Activated CD4-positive, alpha-beta T cell treated with anti-CD3 and anti-CD28 coated beads for 36 hours (primary cell): ENCODE measurements at regions not wholly inside any gene's neighbourhood (a gene's known extent, or its start where the extent isn't known, plus 50 kb on each side); places are given as distances from the start of the nearest gene placed in this dataset.

Experiments
- ATAC-seq: fragments of 200-7000 bp; cut with Tn5 transposase; one replicate; pipeline ENCODE4 v1.10.0; 2021; ENCODE audit warnings: mild to moderate bottlenecking, moderate library complexity
- CTCF ChIA-PET: fragments of 350-600 bp; sonication (Branson Sonifier 250); formaldehyde crosslinking; loops from one replicate; lab custom pipeline; 2021; ENCODE audit warnings: antibody characterized with exemption; lab: Charles Lee
- POLR2A ChIA-PET: fragments of 350-600 bp; sonication (Branson Sonifier 250); formaldehyde crosslinking; loops from one replicate; lab custom pipeline; 2021; ENCODE audit warnings: antibody characterized with exemption, inconsistent platforms; lab: Charles Lee
- DNase-seq: peaks from one replicate; pipeline ENCODE4 v3.0.0-alpha.2; 2020
- H3K27ac Mint-ChIP-seq: one replicate; pipeline ENCODE4 v1.8.0; 2021; ENCODE audit warnings: mixed read lengths
- H3K27me3 Mint-ChIP-seq: one replicate; pipeline ENCODE4 v1.8.0; 2021; ENCODE audit warnings: mixed read lengths
- H3K36me3 Mint-ChIP-seq: one replicate; pipeline ENCODE4 v1.8.0; 2021; ENCODE audit warnings: low read depth, mixed read lengths
- H3K4me1 Mint-ChIP-seq: one replicate; pipeline ENCODE4 v1.8.0; 2021; ENCODE audit warnings: mixed read lengths
- H3K4me3 Mint-ChIP-seq: one replicate; pipeline ENCODE4 v1.8.0; 2021; ENCODE audit warnings: mild to moderate bottlenecking, moderate library complexity, mixed read lengths
- H3K9me3 Mint-ChIP-seq: one replicate; pipeline ENCODE4 v1.8.0; 2021; ENCODE audit warnings: low read depth, mixed read lengths
- intact Hi-C, 2 experiments: fragments of 100-400 bp; cut with DNase I in 1 of 2; cut with micrococcal nuclease in 1 of 2; formaldehyde crosslinking; loops; one replicate each; pipeline versions ENCODE4 v1.14.2 to v1.15.1; 2022 to 2024; cut with DNase I, micrococcal nuclease

DNA sequence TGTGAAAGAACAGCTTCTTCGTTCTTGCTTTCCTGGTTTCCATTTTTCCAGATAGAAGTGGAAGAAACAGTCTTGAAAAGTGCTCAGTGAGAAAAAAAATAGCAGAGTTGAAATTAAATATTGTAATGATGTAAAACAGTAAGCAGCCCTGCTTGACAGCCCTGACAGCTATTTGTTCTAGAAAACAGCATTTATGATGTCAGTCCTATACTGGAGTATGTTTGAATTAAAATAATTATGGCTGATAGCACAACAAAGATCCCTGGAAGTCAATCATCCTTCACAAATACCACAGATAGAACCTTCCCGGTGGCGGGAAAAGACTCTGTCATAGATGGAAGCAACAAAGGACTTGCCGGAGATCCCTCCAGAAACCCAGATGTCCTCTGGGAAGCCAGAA lies 298.0 kb upstream of the TNRC6C start:
- ChIA-PET CTCF (interaction anchor here (0.7 to 0.8 kb wide), 2 partner anchors 11 to 139 kb away, joined by 3 read pairs; no protein-coding TSS in a partner anchor), POLR2A (no interaction called here)
- DNase-seq (no peak), ATAC-seq (no peak)
- no peak overlapping the region for H3K4me3 Mint-ChIP-seq
- H3K4me1 Mint-ChIP-seq: peaks cover 4% of the 10 kb centered on the region
- H3K27ac Mint-ChIP-seq: no peak overlapping the region
- H3K36me3 Mint-ChIP-seq: no peaks in the 10 kb centered on the region
- intact Hi-C loops: no loop called here
- H3K9me3 Mint-ChIP-seq: peaks cover 4% of the 10 kb centered on the region
- no peaks in the 10 kb centered on the region for H3K27me3 Mint-ChIP-seq

DNA sequence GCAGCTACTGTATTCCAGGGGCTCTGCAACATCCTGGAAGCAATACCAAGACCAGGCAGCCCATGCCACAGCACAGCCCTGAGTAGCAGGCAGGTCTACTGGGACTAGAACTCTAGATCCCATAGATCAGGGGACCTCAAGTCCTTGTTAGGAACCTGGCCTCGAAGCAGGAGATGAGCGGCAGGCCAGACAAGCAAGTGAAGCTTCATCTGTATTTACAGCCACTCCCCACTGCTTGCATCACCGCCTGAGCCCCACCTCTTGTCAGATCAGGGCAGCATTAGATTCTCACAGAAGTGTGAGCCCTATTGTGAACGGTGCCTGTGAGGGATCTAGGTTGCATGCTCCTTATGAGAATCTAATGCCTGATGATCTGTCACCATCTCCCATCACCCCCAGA lies 295.7 kb upstream of the TNRC6C start:
- intact Hi-C loops: no loop called here
- POLR2A ChIA-PET: interaction anchor here (0.7 kb wide), 1 partner anchor 47 kb away, joined by 4 read pairs; no protein-coding TSS in a partner anchor
- DNase-seq: no peak
- Mint-ChIP-seq H3K27me3 (no peaks in the 10 kb centered on the region), H3K4me1 (peaks cover 25% of the 10 kb centered on the region), H3K4me3 (no peak overlapping the region), H3K36me3 (peaks cover 5% of the 10 kb centered on the region), H3K27ac (no peak overlapping the region), H3K9me3 (peaks cover 9% of the 10 kb centered on the region)
- CTCF ChIA-PET: no interaction called here
- no peak for ATAC-seq

DNA sequence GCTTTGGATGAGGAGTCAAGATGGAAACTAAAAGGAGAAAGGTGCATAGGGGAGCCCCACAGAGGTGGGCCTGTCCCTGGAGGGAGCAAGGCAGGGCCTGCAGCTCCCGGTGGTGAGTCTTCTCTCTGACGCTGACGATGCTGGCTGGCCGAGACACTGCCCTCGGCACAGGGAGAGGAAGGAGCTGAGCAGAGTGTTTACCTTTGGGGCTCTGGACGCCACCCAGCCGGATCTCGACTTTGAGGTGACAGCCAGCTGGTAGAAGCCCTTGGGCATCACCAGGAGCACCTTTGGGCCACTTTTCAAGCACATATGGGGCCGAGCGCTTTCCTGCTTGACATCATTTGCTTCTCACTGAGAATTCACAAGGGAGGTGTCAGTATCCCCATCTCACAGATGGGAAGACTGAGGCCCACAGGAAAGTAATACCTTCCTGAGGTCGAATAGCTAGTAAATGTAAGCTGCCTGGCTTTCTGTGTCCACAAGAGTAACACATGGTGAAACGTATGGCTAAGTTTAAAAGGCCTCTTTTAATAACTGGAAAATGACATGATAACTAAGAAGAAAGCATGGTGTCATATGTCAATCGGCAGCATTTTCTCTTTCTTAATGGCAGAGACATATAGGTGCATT lies 294.3 kb upstream of the TNRC6C start:
- H3K36me3 Mint-ChIP-seq: peaks cover 11% of the 10 kb centered on the region
- ChIA-PET CTCF (interaction anchor here (0.6 to 1.7 kb wide), 3 partner anchors 18 to 822 kb away, joined by 3 to 5 read pairs (median 3); no protein-coding TSS in a partner anchor), POLR2A (no interaction called here)
- H3K27me3 Mint-ChIP-seq: no peaks in the 10 kb centered on the region
- no peak overlapping the region for H3K27ac Mint-ChIP-seq
- ATAC-seq (no peak), DNase-seq (no peak)
- no peak overlapping the region for H3K4me3 Mint-ChIP-seq
- peaks cover 32% of the 10 kb centered on the region for H3K4me1 Mint-ChIP-seq
- H3K9me3 Mint-ChIP-seq: peaks cover 17% of the 10 kb centered on the region
- intact Hi-C loops: loop anchor here in 1 of 2 experiments (2.0 kb wide), 1 partner anchor 19 kb away; no protein-coding TSS in a partner anchor

DNA sequence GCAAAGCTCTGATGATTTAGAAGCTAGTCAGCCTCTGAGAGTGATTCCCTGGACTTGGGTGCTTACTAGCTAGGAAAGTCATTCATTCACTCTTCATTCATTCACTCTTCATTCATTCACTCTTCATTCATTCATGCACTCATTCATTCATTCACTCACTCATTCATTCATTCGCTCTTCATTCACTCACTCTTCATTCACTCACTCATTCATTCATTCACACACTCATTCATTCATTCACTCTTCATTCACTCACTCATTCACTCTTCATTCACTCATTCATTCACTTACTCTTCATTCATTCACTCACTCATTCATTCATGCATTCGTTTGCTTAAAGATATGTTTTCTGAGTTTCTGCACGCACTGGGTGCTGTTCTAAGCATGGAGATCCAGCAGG lies 292.7 kb upstream of the TNRC6C start:
- ChIA-PET POLR2A (no interaction called here), CTCF (interaction anchor here (0.5 to 1.7 kb wide), 2 partner anchors 19 to 95 kb away, joined by 5 to 6 read pairs; no protein-coding TSS in a partner anchor)
- intact Hi-C loops: loop anchor here (2.0 to 5.0 kb wide), 4 partner anchors 21 to 216 kb away; no protein-coding TSS in a partner anchor
- ATAC-seq (no peak), DNase-seq (no peak)
- H3K36me3 Mint-ChIP-seq: peaks cover 11% of the 10 kb centered on the region
- peak overlapping the region; percentile 100 for H3K27ac Mint-ChIP-seq
- H3K27me3 Mint-ChIP-seq: no peaks in the 10 kb centered on the region
- peaks cover 17% of the 10 kb centered on the region for H3K9me3 Mint-ChIP-seq
- peak overlapping the region; percentile 75 for H3K4me3 Mint-ChIP-seq
- H3K4me1 Mint-ChIP-seq: peaks cover 32% of the 10 kb centered on the region

DNA sequence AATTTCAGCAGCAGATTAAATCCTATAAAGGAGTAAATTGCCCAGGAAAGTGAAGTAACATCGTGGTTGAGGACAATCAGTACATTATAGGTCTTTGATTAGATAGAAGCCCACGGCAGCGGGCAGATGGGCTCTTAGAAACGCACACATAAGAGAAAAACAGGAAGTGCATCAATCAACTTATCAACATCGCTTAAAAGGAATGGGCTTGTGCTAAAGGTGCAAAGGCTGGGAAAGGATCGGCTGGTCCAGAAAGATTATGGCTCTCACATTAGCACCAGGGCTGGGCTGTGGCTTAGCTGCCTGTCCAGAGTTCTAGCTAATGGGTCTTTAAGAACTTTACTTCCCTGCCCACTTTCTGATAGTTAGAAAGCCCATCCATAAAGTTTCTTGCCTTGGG lies 292.0 kb upstream of the TNRC6C start:
- intact Hi-C loops: loop anchor here in 1 of 2 experiments (2.0 to 5.0 kb wide), 3 partner anchors 56 to 216 kb away; no protein-coding TSS in a partner anchor

DNA sequence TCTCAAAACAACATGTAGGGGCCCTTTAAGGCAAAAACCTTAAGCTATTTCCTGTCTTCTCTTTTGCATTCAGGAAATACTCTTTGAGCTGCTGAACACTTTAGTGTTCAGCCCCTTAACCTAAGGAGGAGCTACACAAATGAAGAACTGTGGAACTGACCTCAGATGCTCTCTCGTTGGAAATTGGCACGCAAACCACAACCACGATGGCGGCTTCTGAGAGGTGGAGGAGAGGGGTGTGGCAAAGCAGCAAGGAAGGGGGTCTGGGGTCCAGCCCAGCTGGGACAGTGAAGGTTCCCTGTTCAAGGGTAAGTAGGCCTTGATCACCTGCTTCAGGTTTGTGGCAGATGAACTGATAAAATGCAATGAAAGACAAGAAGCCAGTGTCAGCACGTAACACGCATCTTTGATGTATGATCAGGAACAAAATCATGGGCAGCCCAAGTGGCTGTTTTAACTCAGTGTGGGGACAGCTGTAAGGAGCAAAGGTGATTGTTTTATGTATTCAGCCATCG lies 291.6 kb upstream of the TNRC6C start:
- ATAC-seq (peak; percentile 86), DNase-seq (peak; percentile 84)
- Mint-ChIP-seq H3K4me1 (peaks cover 32% of the 10 kb centered on the region), H3K36me3 (peaks cover 11% of the 10 kb centered on the region), H3K27ac (peak overlapping the region; percentile 100), H3K27me3 (no peaks in the 10 kb centered on the region), H3K9me3 (peaks cover 17% of the 10 kb centered on the region), H3K4me3 (peak overlapping the region; percentile 75)
- ChIA-PET POLR2A (interaction anchor here (0.6 to 1.4 kb wide), 5 partner anchors 21 to 291 kb away, joined by 3 to 4 read pairs (median 3); partner anchors contain the start of gene TNRC6C), CTCF (interaction anchor here (0.9 to 1.5 kb wide), 5 partner anchors 21 to 347 kb away, joined by 3 to 4 read pairs (median 3); no protein-coding TSS in a partner anchor)
- intact Hi-C loops: loop anchor here in 1 of 2 experiments (1.0 to 5.0 kb wide), 5 partner anchors 22 to 291 kb away; partner anchors contain the start of gene TNRC6C

More for the DNA sequence above, 292.0 kb upstream of the TNRC6C start:
- Mint-ChIP-seq H3K27ac (peak overlapping the region; percentile 100), H3K36me3 (peaks cover 11% of the 10 kb centered on the region), H3K4me1 (peaks cover 32% of the 10 kb centered on the region), H3K4me3 (peak overlapping the region; percentile 75), H3K27me3 (no peaks in the 10 kb centered on the region), H3K9me3 (peaks cover 17% of the 10 kb centered on the region)
- POLR2A ChIA-PET: interaction anchor here (1.0 to 1.4 kb wide), 4 partner anchors 20 to 292 kb away, joined by 3 to 4 read pairs (median 4); partner anchors contain the start of gene TNRC6C
- DNase-seq (peak; percentile 21), ATAC-seq (peak; percentile 11)
- CTCF ChIA-PET: interaction anchor here (0.9 to 1.4 kb wide), 4 partner anchors 21 to 347 kb away, joined by 3 to 4 read pairs (median 3); no protein-coding TSS in a partner anchor

DNA sequence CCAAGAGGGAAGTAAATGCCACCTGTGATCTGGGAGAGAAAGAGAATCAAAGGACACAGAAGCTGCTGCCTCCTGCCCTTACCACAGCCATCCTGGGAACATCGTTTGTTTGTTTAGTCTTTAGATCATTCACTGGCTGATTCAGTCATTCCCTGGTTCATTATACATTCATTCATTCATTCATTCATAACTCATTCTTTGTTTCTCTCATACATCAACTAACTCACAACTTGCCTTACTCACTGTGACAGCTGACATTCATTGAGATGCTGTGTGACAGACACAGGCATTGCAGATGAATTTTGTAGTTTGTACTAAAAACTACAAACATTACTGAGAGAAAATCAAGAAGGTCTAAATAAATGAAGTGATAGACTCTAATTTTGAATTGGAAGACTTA lies 291.0 kb upstream of the TNRC6C start:
- intact Hi-C loops: loop anchor here in 1 of 2 experiments (1.0 to 5.0 kb wide), 5 partner anchors 22 to 291 kb away; partner anchors contain the start of gene TNRC6C
- peaks cover 17% of the 10 kb centered on the region for H3K9me3 Mint-ChIP-seq
- peaks cover 11% of the 10 kb centered on the region for H3K36me3 Mint-ChIP-seq
- DNase-seq: no peak
- ATAC-seq: peak; percentile 60
- POLR2A ChIA-PET: interaction anchor here (0.6 to 1.4 kb wide), 3 partner anchors 21 to 51 kb away, joined by 3 to 4 read pairs (median 3); no protein-coding TSS in a partner anchor
- peaks cover 32% of the 10 kb centered on the region for H3K4me1 Mint-ChIP-seq
- H3K4me3 Mint-ChIP-seq: peak overlapping the region; percentile 75
- H3K27me3 Mint-ChIP-seq: no peaks in the 10 kb centered on the region
- CTCF ChIA-PET: interaction anchor here (1.4 to 1.5 kb wide), 2 partner anchors 125 to 346 kb away, joined by 3 to 4 read pairs; no protein-coding TSS in a partner anchor
- H3K27ac Mint-ChIP-seq: peak overlapping the region; percentile 100

DNA sequence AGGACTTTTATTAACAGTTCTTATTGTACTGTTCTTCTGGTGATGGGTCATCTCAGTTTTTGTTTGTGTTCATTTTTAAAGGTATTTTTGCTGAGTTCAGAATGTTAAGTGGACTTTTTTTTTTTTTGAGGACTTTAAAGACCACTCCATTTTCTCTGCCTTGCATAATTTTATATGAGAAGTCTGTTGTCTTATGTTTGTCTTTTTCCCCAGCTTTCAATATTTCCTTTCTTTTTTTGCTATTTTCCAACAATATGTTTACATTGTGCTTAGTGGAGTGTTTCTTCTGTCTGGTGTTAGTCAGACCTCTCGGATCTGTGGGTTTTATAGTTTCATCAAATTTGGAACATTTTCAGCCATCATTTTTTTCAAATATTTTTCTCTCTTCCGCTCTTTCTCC lies 290.0 kb upstream of the TNRC6C start:
- H3K4me3 Mint-ChIP-seq: no peak overlapping the region
- ATAC-seq (no peak), DNase-seq (no peak)
- H3K27ac Mint-ChIP-seq: peak overlapping the region; percentile 64
- peaks cover 17% of the 10 kb centered on the region for H3K9me3 Mint-ChIP-seq
- POLR2A ChIA-PET: no interaction called here
- CTCF ChIA-PET: interaction anchor here (1.0 kb wide), 1 partner anchor 290 kb away, joined by 5 read pairs; the partner anchor contains the start of gene TNRC6C
- no peaks in the 10 kb centered on the region for H3K27me3 Mint-ChIP-seq
- peaks cover 32% of the 10 kb centered on the region for H3K4me1 Mint-ChIP-seq
- intact Hi-C loops: loop anchor here in 1 of 2 experiments (5.0 kb wide), 2 partner anchors 174 to 214 kb away; no protein-coding TSS in a partner anchor
- peaks cover 11% of the 10 kb centered on the region for H3K36me3 Mint-ChIP-seq

DNA sequence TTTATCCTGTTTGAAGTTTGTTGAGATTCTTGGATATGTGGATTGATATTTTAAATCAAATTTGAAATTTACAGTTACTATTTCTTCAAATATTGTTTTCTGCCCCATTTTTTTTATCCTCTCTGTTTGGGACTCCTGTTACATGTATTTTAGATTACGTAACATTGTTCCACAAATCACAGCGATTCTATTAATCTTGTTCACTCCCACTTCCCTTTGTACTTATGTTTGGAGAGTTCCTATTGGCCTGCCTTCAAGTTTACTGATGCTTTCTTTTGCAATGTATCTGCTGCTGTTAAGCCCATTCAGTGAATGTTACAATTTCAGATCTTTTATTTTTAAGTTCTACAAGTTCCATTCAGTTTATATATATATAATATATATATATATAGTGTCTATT lies 288.3 kb upstream of the TNRC6C start:
- Mint-ChIP-seq H3K9me3 (peaks cover 16% of the 10 kb centered on the region), H3K27me3 (no peaks in the 10 kb centered on the region)
- POLR2A ChIA-PET: no interaction called here

DNA sequence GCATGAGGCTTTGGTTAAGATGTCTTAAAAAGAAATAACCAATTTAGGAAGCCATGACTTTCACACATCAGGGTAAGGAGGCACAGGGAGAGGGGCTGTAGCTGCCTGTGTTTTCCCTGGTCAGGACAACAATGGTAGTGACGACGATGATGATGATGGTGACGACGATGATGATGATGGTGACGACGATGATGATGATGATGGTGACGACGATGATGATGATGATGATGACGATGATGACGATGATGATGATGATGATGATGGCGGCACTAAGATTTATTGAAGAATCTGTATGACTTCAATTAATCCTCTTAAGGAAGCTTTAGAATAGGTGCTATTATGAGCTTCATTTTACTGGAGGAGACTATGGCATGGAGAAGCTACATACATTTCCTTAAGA lies 284.1 kb upstream of the TNRC6C start:
- Mint-ChIP-seq H3K4me3 (no peak overlapping the region), H3K36me3 (no peaks in the 10 kb centered on the region), H3K9me3 (no peaks in the 10 kb centered on the region), H3K27ac (no peak overlapping the region), H3K4me1 (no peaks in the 10 kb centered on the region), H3K27me3 (no peaks in the 10 kb centered on the region)
- ATAC-seq: no peak
- ChIA-PET POLR2A (no interaction called here), CTCF (no interaction called here)
- intact Hi-C loops: no loop called here
- no peak for DNase-seq

More for the DNA sequence above, 288.3 kb upstream of the TNRC6C start:
- H3K36me3 Mint-ChIP-seq: peaks cover 11% of the 10 kb centered on the region
- H3K27ac Mint-ChIP-seq: no peak overlapping the region
- DNase-seq: no peak
- ATAC-seq: no peak
- H3K4me3 Mint-ChIP-seq: no peak overlapping the region
- H3K4me1 Mint-ChIP-seq: peaks cover 32% of the 10 kb centered on the region
- CTCF ChIA-PET: interaction anchor here (1.3 kb wide), 1 partner anchor 10 kb away, joined by 4 read pairs; no protein-coding TSS in a partner anchor
- intact Hi-C loops: no loop called here

DNA sequence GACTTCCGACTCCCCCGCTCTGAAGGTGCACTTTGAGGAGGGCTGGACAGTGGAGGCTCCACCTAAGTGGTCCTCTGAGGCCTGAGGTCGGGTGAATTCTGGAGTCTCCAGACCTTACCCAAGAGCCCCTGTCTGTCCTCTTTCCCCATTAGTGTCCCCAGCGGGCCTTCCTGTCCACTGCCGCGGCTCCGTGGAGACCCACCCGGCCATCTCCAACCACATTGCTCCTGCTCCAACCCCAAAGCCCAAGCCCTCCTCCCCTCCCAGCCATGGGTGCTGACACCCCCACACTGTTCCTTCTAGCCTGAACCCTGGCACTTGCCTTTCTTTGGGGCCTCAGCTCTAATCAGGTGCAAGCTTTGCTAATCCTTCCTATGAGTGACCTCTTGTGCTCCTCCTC lies 283.1 kb upstream of the TNRC6C start:
- ATAC-seq (no peak), DNase-seq (no peak)
- intact Hi-C loops: no loop called here
- Mint-ChIP-seq H3K36me3 (no peaks in the 10 kb centered on the region), H3K9me3 (no peaks in the 10 kb centered on the region), H3K27ac (no peak overlapping the region), H3K4me1 (no peaks in the 10 kb centered on the region), H3K27me3 (no peaks in the 10 kb centered on the region), H3K4me3 (no peak overlapping the region)
- ChIA-PET POLR2A (no interaction called here), CTCF (no interaction called here)
